Stimulated activated naive CD8-positive, alpha-beta T cell treated with anti-CD3 and anti-CD28 coated beads, Interleukin-15, amount 100 ng/mL, for 72 hours (primary cell): ENCODE measurements at regions not wholly inside any gene's neighbourhood (a gene's known extent, or its start where the extent isn't known, plus 50 kb on each side); places are given as distances from the start of the nearest gene placed in this dataset.

ENCODE experiments used
- ATAC-seq: fragments of 150-1000 bp; cut with Tn5 transposase; 2 replicates; pipeline ENCODE4 v1.10.0; 2021; ENCODE audit warnings: mild to moderate bottlenecking, moderate library complexity
- DNase-seq, 2 donors: peaks; one replicate each; pipeline ENCODE4 v3.0.0; 2021 to 2022
- H3K27ac Mint-ChIP-seq, 2 donors: one replicate each; pipeline ENCODE4 v1.8.0; 2022; ENCODE audit warnings: mild to moderate bottlenecking in 2 of 2, mixed read lengths in 2 of 2, moderate library complexity in 2 of 2
- H3K27me3 Mint-ChIP-seq: one replicate; pipeline ENCODE4 v1.8.0; 2022; ENCODE audit warnings: mixed read lengths
- H3K4me1 Mint-ChIP-seq: one replicate; pipeline ENCODE4 v1.8.0; 2022; ENCODE audit warnings: mild to moderate bottlenecking, mixed read lengths
- H3K4me3 Mint-ChIP-seq, 2 donors: one replicate each; pipeline ENCODE4 v1.8.0; 2022; ENCODE audit warnings: mild to moderate bottlenecking in 2 of 2, mixed read lengths in 2 of 2, moderate library complexity in 1 of 2
- H3K9me3 Mint-ChIP-seq, 2 donors: one replicate each; pipeline ENCODE4 v1.8.0; 2022; ENCODE audit warnings: mixed read lengths in 2 of 2

DNA sequence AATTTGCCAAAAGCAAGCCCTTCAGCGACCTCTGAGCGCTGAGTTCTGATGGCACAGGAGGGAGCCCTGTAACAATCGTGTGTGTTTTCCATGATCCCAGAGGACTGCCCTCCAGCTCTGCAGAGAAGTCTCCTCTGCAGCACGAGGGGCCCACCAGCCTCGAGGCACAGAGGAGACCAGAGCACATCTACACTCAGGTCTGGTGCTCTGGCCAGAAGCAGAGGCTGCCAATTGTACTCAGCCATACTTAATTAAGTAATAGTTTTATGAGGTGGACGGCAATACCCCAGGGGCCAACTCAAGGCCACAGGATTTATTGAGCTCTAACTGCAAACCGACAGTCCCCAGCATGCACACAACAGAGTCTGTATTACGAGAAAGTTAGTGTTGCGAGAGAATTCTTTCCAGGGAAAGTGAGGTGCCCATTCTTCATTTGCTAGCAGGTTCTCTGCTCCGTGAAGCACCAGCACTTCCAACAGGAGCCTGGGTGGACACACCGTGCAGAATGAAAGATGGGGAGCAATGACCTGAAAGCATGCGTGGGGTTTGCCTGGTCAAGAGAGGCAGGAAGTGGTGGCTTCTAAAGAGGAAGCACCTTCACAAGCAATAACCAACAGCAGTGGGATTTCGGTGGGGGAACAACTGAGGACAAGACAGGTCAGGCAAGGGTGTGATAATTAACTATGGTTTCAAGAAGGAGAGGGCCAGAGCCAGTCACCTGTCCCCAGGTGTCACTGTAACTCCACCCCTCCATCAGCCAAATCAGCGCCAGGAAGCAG lies 92.8 kb upstream of the FOXC1 start:
- no peak for DNase-seq
- Mint-ChIP-seq H3K4me3 (no peak overlapping the region), H3K9me3 (peaks cover 0 to 10% of the 10 kb centered on the region in 2 donors), H3K27me3 (no peaks in the 10 kb centered on the region), H3K4me1 (no peaks in the 10 kb centered on the region), H3K27ac (no peak overlapping the region)
- ATAC-seq: no peak

DNA sequence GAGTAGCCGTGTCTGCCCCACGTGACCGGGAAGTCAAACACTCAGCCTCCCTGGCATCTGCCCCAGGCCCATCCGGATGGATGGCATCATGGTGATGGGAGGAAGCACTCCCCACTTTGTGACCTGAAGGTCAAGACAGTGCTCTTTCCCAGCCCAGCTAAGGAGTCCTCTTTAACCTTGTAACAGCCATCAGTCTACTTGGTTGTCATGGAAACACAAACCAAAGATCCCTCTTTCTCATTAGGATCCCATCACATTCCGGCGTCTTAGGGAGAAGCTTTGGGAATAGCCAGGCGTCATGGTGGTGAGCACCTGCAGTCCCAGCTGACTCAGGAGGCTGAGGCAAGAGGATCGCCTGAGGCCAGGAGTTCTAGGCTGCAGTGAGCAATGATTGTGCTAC lies 90.9 kb upstream of the FOXC1 start:
- DNase-seq (no peak), ATAC-seq (no peak)
- Mint-ChIP-seq H3K4me1 (peaks cover 3% of the 10 kb centered on the region), H3K27me3 (peaks cover 14% of the 10 kb centered on the region), H3K27ac (no peak overlapping the region), H3K9me3 (peaks cover 0 to 10% of the 10 kb centered on the region in 2 donors), H3K4me3 (no peak overlapping the region)

DNA sequence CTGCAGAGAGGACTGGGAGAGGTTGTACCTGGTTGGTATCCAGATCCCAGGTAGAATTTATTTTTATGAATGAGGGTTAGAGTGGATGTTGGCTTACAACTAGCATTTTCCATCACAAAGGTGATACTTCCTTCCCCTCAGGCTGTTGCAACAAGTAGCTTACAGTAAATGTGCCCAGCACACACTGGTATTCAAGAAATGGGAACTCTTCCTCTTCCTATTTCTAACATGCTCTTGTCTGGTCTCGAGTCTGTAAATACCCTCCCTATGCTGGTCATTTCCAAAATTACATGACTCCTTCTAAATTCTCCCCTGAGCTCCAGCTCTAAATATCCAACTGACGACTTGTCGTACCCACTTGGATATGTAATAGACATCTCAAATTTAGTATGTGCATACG lies 90.1 kb upstream of the FOXC1 start:
- DNase-seq (no peak), ATAC-seq (no peak)
- H3K4me1 Mint-ChIP-seq: peaks cover 10% of the 10 kb centered on the region
- H3K9me3 Mint-ChIP-seq: peaks cover 0 to 10% of the 10 kb centered on the region in 2 donors
- H3K4me3 Mint-ChIP-seq: no peak overlapping the region
- H3K27ac Mint-ChIP-seq: no peak overlapping the region
- H3K27me3 Mint-ChIP-seq: peaks cover 14% of the 10 kb centered on the region

DNA sequence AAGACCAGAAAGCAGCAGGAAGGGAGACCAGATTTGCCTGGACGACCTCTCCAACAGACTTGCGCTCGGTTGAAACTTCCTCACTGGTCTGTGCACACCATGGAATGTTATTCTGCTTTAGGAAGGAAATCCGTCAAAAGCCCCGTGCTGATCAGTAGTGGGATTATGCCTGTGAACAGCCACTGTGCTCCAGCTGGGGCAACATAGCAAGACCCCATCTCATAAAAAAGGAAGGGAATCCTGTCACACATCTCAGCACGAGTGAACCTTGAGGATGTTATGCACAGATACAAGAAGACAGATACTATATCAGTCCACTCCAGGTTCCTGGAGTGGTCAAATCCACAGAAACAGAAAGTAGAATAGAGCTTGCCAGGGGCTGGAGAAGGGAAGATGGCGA lies 86.9 kb upstream of the FOXC1 start:
- H3K27me3 Mint-ChIP-seq: peaks cover 14% of the 10 kb centered on the region
- no peak overlapping the region for H3K4me3 Mint-ChIP-seq
- peaks cover 38% of the 10 kb centered on the region for H3K4me1 Mint-ChIP-seq
- no peak for DNase-seq
- peaks cover 0 to 10% of the 10 kb centered on the region in 2 donors for H3K9me3 Mint-ChIP-seq
- ATAC-seq: no peak
- H3K27ac Mint-ChIP-seq: no peak overlapping the region

DNA sequence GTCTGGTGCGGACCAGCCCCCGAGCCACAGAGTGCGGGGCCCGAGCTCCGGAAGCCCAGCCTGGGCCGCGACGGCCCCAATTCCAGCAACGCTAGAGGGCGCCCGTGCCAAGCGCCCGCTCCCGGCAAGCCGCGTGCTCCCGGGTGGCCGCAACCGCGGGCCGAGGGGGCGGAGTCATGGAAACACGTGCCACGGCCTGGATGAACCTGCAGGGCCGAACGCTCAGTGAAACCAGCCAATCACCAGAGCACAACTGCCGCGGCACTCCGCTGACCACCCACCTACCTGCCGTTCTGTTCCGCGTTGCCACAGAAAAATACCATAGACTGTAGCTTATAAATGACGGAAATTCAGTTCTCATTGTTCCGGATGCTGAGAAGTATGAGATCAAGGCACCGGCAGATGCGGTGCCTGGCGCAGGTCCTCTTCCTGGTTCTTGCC lies 85.7 kb upstream of the FOXC1 start:
- peaks cover 42% of the 10 kb centered on the region for H3K4me1 Mint-ChIP-seq
- peaks cover 0 to 10% of the 10 kb centered on the region in 2 donors for H3K9me3 Mint-ChIP-seq
- H3K27ac Mint-ChIP-seq: peak overlapping the region; percentile 9 to 77
- peak overlapping the region; percentile 75 to 76 for H3K4me3 Mint-ChIP-seq
- DNase-seq (peak; percentile 66 to 83), ATAC-seq (peak; percentile 79)
- peaks cover 14% of the 10 kb centered on the region for H3K27me3 Mint-ChIP-seq

DNA sequence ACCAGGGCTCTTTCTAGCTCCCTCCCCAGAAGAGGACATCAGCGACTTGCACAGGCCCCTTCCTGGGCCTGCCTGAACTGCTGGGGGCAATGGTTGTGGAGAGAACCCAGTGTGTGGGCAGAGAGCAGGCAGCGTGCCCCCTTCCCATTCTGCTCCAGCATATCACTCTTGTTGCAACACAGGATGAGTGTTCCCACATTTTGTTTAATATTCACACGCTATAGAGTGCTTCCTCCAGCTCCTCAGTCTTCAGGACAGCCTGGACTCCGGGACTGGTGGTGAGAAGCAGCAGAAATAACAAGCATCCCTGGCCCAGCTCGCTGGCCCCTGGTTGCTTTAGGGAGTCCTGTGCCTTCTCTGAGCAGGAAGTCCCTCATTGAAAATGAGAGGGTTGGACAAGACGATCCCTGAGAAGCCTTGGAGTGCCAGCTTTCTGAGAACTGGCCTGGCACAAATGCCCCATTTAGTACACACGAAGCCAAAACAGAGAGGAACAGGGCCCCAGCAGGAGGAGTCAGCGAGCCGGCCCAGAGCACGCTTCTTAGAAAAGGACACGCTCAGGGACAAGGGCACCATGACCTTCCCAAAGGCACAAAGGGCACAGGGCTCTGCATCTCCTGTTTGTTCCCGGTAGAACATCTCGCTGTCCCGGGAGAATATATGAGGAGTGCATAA lies 84.2 kb upstream of the FOXC1 start:
- DNase-seq (no peak), ATAC-seq (no peak)
- Mint-ChIP-seq H3K4me1 (peaks cover 56% of the 10 kb centered on the region), H3K9me3 (peaks cover 0 to 2% of the 10 kb centered on the region in 2 donors), H3K4me3 (no peak overlapping the region), H3K27ac (no peak overlapping the region), H3K27me3 (peaks cover 14% of the 10 kb centered on the region)

DNA sequence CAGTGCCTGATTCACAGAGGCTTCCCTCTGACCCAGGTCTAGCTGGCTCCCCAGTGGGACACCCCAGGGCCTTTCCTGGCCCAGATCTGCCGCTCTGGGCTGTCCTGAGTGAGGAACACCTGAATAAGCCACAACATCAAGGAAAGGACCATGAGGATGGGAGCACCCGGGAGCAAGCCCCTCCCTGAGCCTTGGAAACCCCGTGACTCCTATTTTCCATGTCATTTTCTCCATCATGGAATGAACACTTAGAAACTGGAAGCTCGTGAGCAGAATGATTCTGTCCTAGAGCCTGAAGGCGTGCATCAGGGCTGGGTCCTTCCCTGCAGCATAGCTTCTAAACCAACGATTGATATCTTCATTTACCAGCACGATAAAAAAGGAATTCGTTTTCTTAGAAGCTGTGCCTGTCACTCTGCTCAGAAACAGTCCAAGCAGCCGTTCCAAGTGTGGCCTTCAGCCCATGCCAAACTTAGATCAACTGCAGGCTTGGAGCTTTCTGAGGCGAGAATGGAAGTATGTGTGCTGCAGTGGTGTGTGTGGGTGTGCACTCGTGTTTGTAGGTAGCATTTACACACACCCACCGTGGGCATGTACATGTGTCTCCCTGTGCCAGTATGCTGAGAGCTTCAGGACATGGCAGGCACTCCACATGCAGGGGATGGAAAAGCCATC lies 83.2 kb upstream of the FOXC1 start:
- H3K9me3 Mint-ChIP-seq: no peaks in the 10 kb centered on the region
- H3K4me1 Mint-ChIP-seq: peaks cover 57% of the 10 kb centered on the region
- peaks cover 14% of the 10 kb centered on the region for H3K27me3 Mint-ChIP-seq
- DNase-seq (no peak), ATAC-seq (peak; percentile 11)
- H3K4me3 Mint-ChIP-seq: no peak overlapping the region
- peak overlapping the region in 1 of 2 donors; percentile 3 for H3K27ac Mint-ChIP-seq

DNA sequence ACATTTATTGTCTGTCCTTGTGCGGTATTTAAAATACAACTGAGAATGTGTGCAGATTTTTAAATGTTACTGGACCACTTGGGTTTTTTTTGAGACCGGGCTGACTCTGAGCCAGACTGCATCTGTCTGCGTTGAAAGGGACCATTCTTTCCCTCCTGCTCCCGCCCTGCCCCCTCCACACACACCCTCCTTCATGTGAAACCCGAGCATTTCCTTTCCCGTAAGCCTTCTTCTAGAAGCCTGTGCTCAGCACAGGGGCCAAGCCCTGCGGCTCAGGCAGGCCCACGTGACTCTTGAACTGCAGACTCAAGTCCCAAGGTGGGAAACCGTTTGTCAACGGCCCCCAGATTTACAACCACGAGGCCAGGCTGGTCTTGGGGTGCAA lies 82.7 kb upstream of the FOXC1 start:
- peaks cover 13% of the 10 kb centered on the region for H3K27me3 Mint-ChIP-seq
- H3K9me3 Mint-ChIP-seq: no peaks in the 10 kb centered on the region
- no peak overlapping the region for H3K4me3 Mint-ChIP-seq
- no peak overlapping the region for H3K27ac Mint-ChIP-seq
- H3K4me1 Mint-ChIP-seq: peaks cover 57% of the 10 kb centered on the region
- ATAC-seq: peak; percentile 72
- peak in 1 of 2 donors; percentile 22 for DNase-seq

DNA sequence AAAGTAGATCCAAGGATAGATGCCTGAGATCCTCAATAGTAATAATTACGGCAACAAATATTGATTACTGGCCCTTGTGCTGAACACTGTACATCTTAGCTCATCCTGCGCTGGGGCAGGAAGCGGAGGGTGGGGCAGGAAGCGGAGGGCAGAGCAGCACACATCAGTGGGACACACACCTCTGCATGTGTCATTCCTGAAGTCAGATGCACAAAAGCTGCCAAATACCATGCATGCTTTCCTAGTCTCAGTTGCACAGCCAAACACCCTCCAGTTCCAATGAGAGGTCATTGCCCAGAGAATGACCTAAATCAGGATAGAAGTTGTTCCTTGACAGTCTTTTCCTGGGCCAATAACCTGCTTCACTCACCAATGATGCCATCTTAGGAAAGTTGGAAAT lies 74.4 kb upstream of the FOXC1 start:
- peaks cover 15% of the 10 kb centered on the region for H3K4me1 Mint-ChIP-seq
- peak; percentile 91 for ATAC-seq
- H3K4me3 Mint-ChIP-seq: no peak overlapping the region
- no peak overlapping the region for H3K27ac Mint-ChIP-seq
- no peaks in the 10 kb centered on the region for H3K27me3 Mint-ChIP-seq
- no peak for DNase-seq
- H3K9me3 Mint-ChIP-seq: no peaks in the 10 kb centered on the region

DNA sequence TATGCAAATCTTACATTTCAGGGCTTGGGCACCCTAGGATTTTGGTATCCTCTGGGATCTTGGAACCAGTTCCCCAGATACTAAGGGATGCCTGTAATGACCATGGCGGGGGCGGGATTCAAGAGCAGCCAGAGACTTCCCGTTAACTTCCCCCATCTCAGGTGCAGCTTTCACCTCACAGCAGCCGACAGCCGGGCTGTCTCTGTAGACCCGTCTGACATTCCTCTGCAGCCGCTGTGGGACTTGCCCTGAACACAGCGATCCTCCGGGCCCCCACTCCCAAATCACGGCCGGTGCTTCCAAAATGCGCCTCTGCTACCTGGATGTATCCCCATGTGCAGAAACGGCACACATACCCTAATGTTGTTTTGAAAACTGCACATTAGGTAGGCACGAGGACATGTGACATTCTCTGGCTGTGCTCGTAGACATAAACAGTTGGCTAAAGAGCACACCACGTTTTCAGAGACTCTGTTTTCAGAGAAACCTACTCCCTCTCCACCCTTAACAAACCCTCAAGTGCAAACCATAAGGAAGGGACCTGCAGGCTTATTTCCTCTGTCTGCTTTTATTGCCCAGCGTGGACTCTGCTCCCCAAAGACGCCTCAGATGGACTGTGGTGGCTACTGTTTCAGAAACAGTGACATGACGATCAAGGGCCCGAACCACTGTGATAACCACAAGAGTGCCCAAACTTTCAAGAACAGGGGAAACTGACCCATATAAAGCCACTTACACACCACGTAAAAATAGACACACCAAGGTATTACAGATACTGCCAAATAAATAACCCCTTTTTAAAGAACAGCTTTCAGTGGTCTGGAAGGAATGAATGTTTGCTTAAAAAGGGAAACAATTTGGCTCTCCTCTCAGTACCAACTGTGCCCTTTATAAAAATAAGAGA lies 72.9 kb upstream of the FOXC1 start:
- H3K9me3 Mint-ChIP-seq: no peaks in the 10 kb centered on the region
- DNase-seq: no peak
- peaks cover 12% of the 10 kb centered on the region for H3K4me1 Mint-ChIP-seq
- peak overlapping the region; percentile 26 to 52 for H3K4me3 Mint-ChIP-seq
- peak; percentile 55 for ATAC-seq
- no peaks in the 10 kb centered on the region for H3K27me3 Mint-ChIP-seq
- peak overlapping the region in 1 of 2 donors; percentile 34 for H3K27ac Mint-ChIP-seq

DNA sequence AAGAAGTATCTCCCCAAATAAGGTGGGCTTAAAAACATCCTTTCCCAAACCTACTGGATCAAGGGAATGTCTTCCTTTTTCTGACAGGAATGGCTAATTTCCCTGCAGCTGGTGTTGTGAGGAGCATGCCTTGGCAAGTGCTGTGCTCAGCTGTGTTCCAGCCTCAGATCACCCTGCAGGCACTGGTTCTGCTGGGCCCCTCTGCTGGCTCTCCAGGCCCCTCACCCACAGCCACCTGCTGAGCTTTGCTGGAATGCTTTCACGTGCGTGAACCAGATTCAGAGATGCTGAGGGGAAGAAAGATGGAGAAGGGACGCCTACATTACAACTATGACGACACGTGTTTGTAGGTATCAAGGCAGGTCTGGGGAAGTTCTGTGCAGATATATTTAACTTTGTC lies 71.3 kb upstream of the FOXC1 start:
- no peaks in the 10 kb centered on the region for H3K27me3 Mint-ChIP-seq
- ATAC-seq (no peak), DNase-seq (no peak)
- H3K4me3 Mint-ChIP-seq: no peak overlapping the region
- no peaks in the 10 kb centered on the region for H3K9me3 Mint-ChIP-seq
- no peak overlapping the region for H3K27ac Mint-ChIP-seq
- H3K4me1 Mint-ChIP-seq: peaks cover 12% of the 10 kb centered on the region

DNA sequence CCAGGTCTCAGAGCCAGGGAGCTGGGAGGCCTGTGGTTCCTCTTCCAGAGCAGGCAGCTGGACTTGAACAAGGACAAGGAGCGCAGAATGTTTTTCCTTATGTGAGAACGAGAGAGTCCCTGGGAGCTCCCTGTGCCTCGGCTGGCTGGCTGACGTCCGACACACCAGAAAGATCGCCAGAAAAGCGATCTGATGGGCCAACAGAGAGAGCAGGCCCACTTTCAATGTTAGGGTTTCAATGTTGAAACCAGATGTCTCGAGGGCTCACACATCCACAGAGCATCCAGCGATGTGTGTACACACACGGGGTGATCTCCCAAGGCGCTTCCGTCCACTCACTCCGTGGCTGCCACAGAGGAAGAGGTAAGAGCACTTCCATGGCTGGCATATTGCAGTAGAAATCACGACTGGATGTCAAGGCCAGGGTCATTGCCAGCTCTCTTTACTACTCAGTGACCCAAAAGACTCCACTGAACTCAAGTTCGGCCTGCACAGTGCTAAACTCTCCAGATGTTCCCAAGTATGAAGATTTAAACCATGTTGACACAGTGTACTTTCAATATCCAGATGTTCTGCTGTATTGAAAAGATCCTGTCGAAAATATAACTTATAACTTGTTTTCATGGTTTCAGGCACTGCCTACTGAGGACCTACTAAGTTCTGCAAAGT lies 70.8 kb upstream of the FOXC1 start:
- Mint-ChIP-seq H3K4me3 (no peak overlapping the region), H3K9me3 (peaks cover 0 to 5% of the 10 kb centered on the region in 2 donors), H3K27me3 (no peaks in the 10 kb centered on the region), H3K4me1 (peaks cover 12% of the 10 kb centered on the region), H3K27ac (no peak overlapping the region)
- DNase-seq (no peak), ATAC-seq (no peak)

DNA sequence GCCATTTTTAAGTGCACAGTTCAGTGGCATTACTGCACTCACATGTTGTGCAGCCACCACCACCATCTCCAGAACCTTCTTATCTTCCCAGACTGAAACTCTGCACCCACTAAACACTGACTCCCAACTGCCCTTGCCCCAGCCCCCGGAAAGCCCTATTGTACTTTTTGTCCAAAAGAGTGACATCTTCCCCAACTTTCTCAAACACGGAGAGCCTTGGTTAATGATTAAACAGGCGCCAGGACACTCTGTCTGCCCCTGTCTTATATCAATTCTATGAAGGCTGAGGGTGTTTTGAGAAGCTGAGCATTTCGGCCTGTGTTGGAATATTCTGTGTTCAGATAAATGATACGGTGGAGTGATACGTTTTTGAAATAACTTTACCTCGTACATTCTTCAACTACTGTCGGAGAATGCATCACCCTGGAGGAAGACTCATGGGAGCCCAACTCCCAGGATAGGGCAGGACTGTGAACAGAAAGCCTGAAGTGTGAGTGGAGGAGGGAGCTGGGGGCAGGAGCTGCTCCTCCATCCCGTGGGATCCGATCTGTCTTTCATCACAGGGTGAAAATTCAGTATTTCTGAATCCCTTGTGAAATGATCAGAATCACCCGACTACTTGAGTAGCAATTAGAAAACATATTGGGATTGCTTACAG lies 68.7 kb upstream of the FOXC1 start:
- H3K9me3 Mint-ChIP-seq: peaks cover 0 to 17% of the 10 kb centered on the region in 2 donors
- H3K4me3 Mint-ChIP-seq: no peak overlapping the region
- peaks cover 12% of the 10 kb centered on the region for H3K4me1 Mint-ChIP-seq
- ATAC-seq (no peak), DNase-seq (no peak)
- no peak overlapping the region for H3K27ac Mint-ChIP-seq
- no peaks in the 10 kb centered on the region for H3K27me3 Mint-ChIP-seq

DNA sequence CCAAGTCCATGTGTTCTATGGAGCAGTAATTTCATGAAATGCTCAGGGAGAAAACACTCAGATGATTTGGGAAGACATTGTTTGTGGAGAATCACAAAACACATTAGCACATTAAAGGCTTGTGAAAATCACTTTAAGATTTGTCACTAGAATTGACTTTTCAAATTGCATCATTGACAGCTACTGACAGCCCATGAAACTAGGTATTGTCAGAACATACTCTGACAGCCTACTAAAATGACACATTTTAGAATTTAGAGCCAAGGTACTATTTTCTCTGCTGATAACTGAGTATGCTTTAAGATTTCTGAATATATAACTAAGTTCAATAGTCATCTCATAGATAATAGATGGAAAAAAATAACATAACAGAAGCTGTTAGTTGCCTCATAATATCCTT lies 67.4 kb upstream of the FOXC1 start:
- Mint-ChIP-seq H3K4me1 (peaks cover 1% of the 10 kb centered on the region), H3K9me3 (peaks cover 0 to 18% of the 10 kb centered on the region in 2 donors), H3K4me3 (no peak overlapping the region), H3K27ac (no peak overlapping the region), H3K27me3 (no peaks in the 10 kb centered on the region)
- ATAC-seq (no peak), DNase-seq (no peak)
